Aorta (tissue), 5 donors: ENCODE measurements at regions not wholly inside any gene's neighbourhood (a gene's known extent, or its start where the extent isn't known, plus 50 kb on each side); places are given as distances from the start of the nearest gene placed in this dataset.

Source experiments
- ATAC-seq: fragments of 200-7000 bp; cut with Tn5 transposase; one replicate; pipeline ENCODE4 v1.9.1; 2022; ENCODE audit warnings: moderate library complexity; ENCODE audit not compliant: low FRiP score
- DNase-seq, 2 donors: peaks; one replicate each; pipeline ENCODE4 v3.0.0-alpha.2; 2020
- H3K27ac ChIP-seq, 2 donors: one replicate each; pipeline ENCODE4 v1.5.1; 2013; ENCODE audit warnings: low read length in 2 of 2, mild to moderate bottlenecking in 2 of 2, moderate library complexity in 2 of 2, control low read depth in 1 of 2, inconsistent platforms in 1 of 2, low read depth in 1 of 2
- H3K27me3 ChIP-seq, 2 donors: one replicate each; pipeline ENCODE4 v1.6.1; 2013; ENCODE audit warnings: control low read depth in 1 of 2, low read length in 1 of 2, mild to moderate bottlenecking in 1 of 2, moderate library complexity in 1 of 2; ENCODE audit not compliant: insufficient read depth in 2 of 2, control insufficient read depth in 1 of 2
- H3K36me3 ChIP-seq, 2 donors: one replicate each; pipeline ENCODE4 v1.6.1; 2013; ENCODE audit warnings: control low read depth in 1 of 2, low read length in 1 of 2, mild to moderate bottlenecking in 1 of 2; ENCODE audit not compliant: insufficient read depth in 2 of 2, control insufficient read depth in 1 of 2
- H3K4me1 ChIP-seq, 2 donors: one replicate each; pipeline ENCODE4 v1.6.1; 2013; ENCODE audit warnings: low read length in 2 of 2, control low read depth in 1 of 2, mild to moderate bottlenecking in 1 of 2, moderate library complexity in 1 of 2; ENCODE audit not compliant: insufficient read depth in 2 of 2, control insufficient read depth in 1 of 2
- H3K4me3 ChIP-seq, 2 donors: one replicate each; pipeline ENCODE4 v1.5.1; 2013; ENCODE audit warnings: low read length in 2 of 2, control low read depth in 1 of 2, mild to moderate bottlenecking in 1 of 2
- H3K9me3 ChIP-seq: one replicate; pipeline ENCODE4 v1.6.1; 2013; ENCODE audit warnings: mild to moderate bottlenecking, low read length; ENCODE audit not compliant: control insufficient read depth
- WGBS, 2 donors: extraction: QIAGEN DNeasy Blood & Tissue Kit; methylation state at CpG; one replicate each; pipeline ENCODE4 v1.1.7; 2013; 5-methylcytosine and 5-hydroxymethylcytosine counted together
- intact Hi-C, 2 donors: fragments of 100-400 bp; cut with DNase I; formaldehyde crosslinking; loops; one replicate each; pipeline versions ENCODE4 v1.14.2 to v1.15.0; 2022
- donor health status: healthy with polysubstance abuse.
- donor health status: Bipolar disorder and iron deficiency.
- donor health status: DM: no; HTN: no; CAD: no.
- donor health status: DM: no; HTN: no; CAD: no.
- donor health status: DM: yes; HTN: yes; CAD: no.

- Histone ChIP-seq H3K27ac (no peak overlapping the region), H3K36me3 (no peaks in the 10 kb centered on the region), H3K4me3 (no peak overlapping the region), H3K9me3 (no peaks in the 10 kb centered on the region), H3K27me3 (no peaks in the 10 kb centered on the region), H3K4me1 (no peaks in the 10 kb centered on the region)
- ATAC-seq (no peak), DNase-seq (no peak)
- WGBS, 2 donors: 29 to 39% methylated on average over 2 of the region's 2 CpGs
- intact Hi-C loops: no loop called here
Observed at GRCh38 chr4:165766976-165767375, 106.1 kb upstream of the TLL1 start.

- no peaks in the 10 kb centered on the region for H3K4me1 ChIP-seq
- intact Hi-C loops: no loop called here
- 69 to 88% methylated on average over 1 of the region's 1 CpG for WGBS, 2 donors
- H3K9me3 ChIP-seq: peaks cover 1% of the 10 kb centered on the region
- ATAC-seq (no peak), DNase-seq (no peak)
- H3K36me3 ChIP-seq: no peaks in the 10 kb centered on the region
- no peak overlapping the region for H3K27ac ChIP-seq
- H3K4me3 ChIP-seq: no peak overlapping the region
- no peaks in the 10 kb centered on the region for H3K27me3 ChIP-seq
Observed at GRCh38 chr4:165767671-165768070, 105.4 kb upstream of the TLL1 start.

GRCh38 chr4:165768281-165768680, 104.8 kb upstream of the TLL1 start:
- no peak for ATAC-seq
- no peak for DNase-seq
- 87 to 93% methylated on average over 3 of the region's 3 CpGs for WGBS, 2 donors
- intact Hi-C loops: no loop called here
- Histone ChIP-seq H3K27me3 (no peaks in the 10 kb centered on the region), H3K4me1 (no peaks in the 10 kb centered on the region), H3K36me3 (no peaks in the 10 kb centered on the region), H3K9me3 (peaks cover 1% of the 10 kb centered on the region), H3K4me3 (no peak overlapping the region), H3K27ac (no peak overlapping the region)

GRCh38 chr4:165774326-165774725, 98.7 kb upstream of the TLL1 start:
- 37 to 66% methylated on average over 1 of the region's 1 CpG for WGBS, 2 donors
- Histone ChIP-seq H3K9me3 (peaks cover 1% of the 10 kb centered on the region), H3K27me3 (no peaks in the 10 kb centered on the region), H3K36me3 (no peaks in the 10 kb centered on the region), H3K4me3 (no peak overlapping the region), H3K27ac (no peak overlapping the region), H3K4me1 (no peaks in the 10 kb centered on the region)
- ATAC-seq (no peak), DNase-seq (no peak)
- intact Hi-C loops: no loop called here

GRCh38 chr4:165779950-165780670, 92.9 kb upstream of the TLL1 start:
- no peaks in the 10 kb centered on the region for H3K36me3 ChIP-seq
- no peaks in the 10 kb centered on the region for H3K9me3 ChIP-seq
- no peak for ATAC-seq
- H3K4me3 ChIP-seq: no peak overlapping the region
- H3K27ac ChIP-seq: no peak overlapping the region
- peaks cover 0 to 1% of the 10 kb centered on the region in 2 donors for H3K27me3 ChIP-seq
- DNase-seq: no peak
- H3K4me1 ChIP-seq: no peaks in the 10 kb centered on the region
- intact Hi-C loops: no loop called here
- 90 to 94% methylated on average over 5 of the region's 5 CpGs for WGBS, 2 donors

- DNase-seq (no peak), ATAC-seq (no peak)
- Histone ChIP-seq H3K27me3 (peaks cover 0 to 1% of the 10 kb centered on the region in 2 donors), H3K4me1 (no peaks in the 10 kb centered on the region), H3K36me3 (no peaks in the 10 kb centered on the region), H3K4me3 (no peak overlapping the region), H3K27ac (no peak overlapping the region), H3K9me3 (no peaks in the 10 kb centered on the region)
- 79 to 82% methylated on average over 1 of the region's 1 CpG for WGBS, 2 donors
- intact Hi-C loops: no loop called here
Observed at GRCh38 chr4:165780735-165781134, 92.3 kb upstream of the TLL1 start.

GRCh38 chr4:165782623-165783022, 90.4 kb upstream of the TLL1 start:
- DNase-seq: no peak
- Histone ChIP-seq H3K36me3 (no peaks in the 10 kb centered on the region), H3K27me3 (peaks cover 0 to 1% of the 10 kb centered on the region in 2 donors), H3K4me3 (no peak overlapping the region), H3K9me3 (no peaks in the 10 kb centered on the region), H3K4me1 (peaks cover 0 to 2% of the 10 kb centered on the region in 2 donors), H3K27ac (no peak overlapping the region)
- ATAC-seq: no peak
- intact Hi-C loops: no loop called here

- intact Hi-C loops: no loop called here
- no peak for DNase-seq
- 2 to 5% methylated on average over 3 of the region's 3 CpGs for WGBS, 2 donors
Observed at GRCh38 chr4:165783626-165784025, 89.4 kb upstream of the TLL1 start.

GRCh38 chr4:165784672-165785071, 88.4 kb upstream of the TLL1 start:
- H3K27ac ChIP-seq: no peak overlapping the region
- peaks cover 0 to 2% of the 10 kb centered on the region in 2 donors for H3K4me1 ChIP-seq
- intact Hi-C loops: no loop called here
- no peak for DNase-seq
- H3K36me3 ChIP-seq: no peaks in the 10 kb centered on the region
- H3K9me3 ChIP-seq: no peaks in the 10 kb centered on the region
- ATAC-seq: no peak
- WGBS, 2 donors: 92 to 94% methylated on average over 1 of the region's 1 CpG
- no peak overlapping the region for H3K4me3 ChIP-seq
- peaks cover 0 to 1% of the 10 kb centered on the region in 2 donors for H3K27me3 ChIP-seq

More at GRCh38 chr4:165783626-165784025, 89.4 kb upstream of the TLL1 start:
- no peak for ATAC-seq
- Histone ChIP-seq H3K9me3 (no peaks in the 10 kb centered on the region), H3K4me1 (peaks cover 0 to 2% of the 10 kb centered on the region in 2 donors), H3K27ac (no peak overlapping the region), H3K4me3 (no peak overlapping the region), H3K36me3 (no peaks in the 10 kb centered on the region), H3K27me3 (peaks cover 0 to 1% of the 10 kb centered on the region in 2 donors)
